ENCODE measurements at regions not wholly inside any gene's neighbourhood (a gene's known extent, or its start where the extent isn't known, plus 50 kb on each side); places are given as distances from the start of the nearest gene placed in this dataset.

DNA sequence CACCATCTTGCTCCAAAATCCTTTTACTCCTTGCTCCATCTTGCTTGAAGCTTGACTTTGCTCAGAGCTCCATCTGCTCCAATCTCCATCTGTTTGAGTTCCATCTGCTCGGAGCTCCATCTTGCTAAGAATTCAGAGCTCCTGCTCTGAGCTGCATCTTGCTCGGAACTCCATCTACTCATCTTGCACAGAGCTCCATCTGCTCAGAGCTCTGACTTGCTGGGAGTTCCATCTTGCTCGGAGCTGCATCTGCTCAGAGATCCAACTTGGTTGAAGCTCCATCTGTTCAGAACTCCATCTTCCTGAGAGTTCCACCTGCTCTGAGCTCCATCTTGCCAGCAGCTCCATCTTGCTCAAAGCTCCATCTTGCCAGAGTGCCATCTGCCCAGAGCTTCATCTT, 80.6 kb upstream of the ZNF98 start:
- TF ChIP-seq CTCF (conservative IDR thresholded peaks at IDR 0.05; ENCODE audit: low read length) (no peak), EZH2phosphoT487 (IDR thresholded peaks at IDR 0.05; ENCODE audit: borderline replicate concordance) (no peak)
